Stimulated activated CD8-positive, alpha-beta memory T cell treated with anti-CD3 and anti-CD28 coated beads, Interleukin-12 subunit alpha, Interleukin-12 subunit beta, amount 100 ng/mL, for 24 hours (primary cell): ENCODE measurements at regions not wholly inside any gene's neighbourhood (a gene's known extent, or its start where the extent isn't known, plus 50 kb on each side); places are given as distances from the start of the nearest gene placed in this dataset.
"Not testable (repeated sequence)": the region's sequence is repeated elsewhere in the genome, so short reads cannot be mapped to it uniquely, and the experiment has no call there.

ENCODE experiments used
- DNase-seq: peaks from one replicate; pipeline ENCODE4 v3.0.0-alpha.2; 2020; ENCODE audit errors: extremely low read depth

- no peak for DNase-seq
Measured at GRCh38 chr6:141251286-141251685, 881.4 kb upstream of the GJE1 start.

- no peak for DNase-seq
Measured at GRCh38 chr6:141248021-141248799, 884.5 kb upstream of the GJE1 start.

GRCh38 chr6:141244366-141244765 is 888.4 kb upstream of the GJE1 start:
- no peak for DNase-seq

- DNase-seq: no peak
Measured at GRCh38 chr6:141242957-141243356, 889.8 kb upstream of the GJE1 start.

- DNase-seq: no peak
Measured at GRCh38 chr6:141229296-141229695, 903.4 kb upstream of the GJE1 start.

- no peak for DNase-seq
Measured at GRCh38 chr6:141218583-141218982, 914.1 kb upstream of the GJE1 start.

GRCh38 chr6:141216726-141217125 is 916.0 kb upstream of the GJE1 start:
- no peak for DNase-seq

- DNase-seq: no peak
Measured at GRCh38 chr6:141212296-141212695, 920.4 kb upstream of the GJE1 start.

GRCh38 chr6:141211845-141212244 is 920.9 kb upstream of the GJE1 start:
- no peak for DNase-seq

GRCh38 chr6:141210901-141211300 is 921.8 kb upstream of the GJE1 start:
- DNase-seq: no peak

GRCh38 chr6:141209890-141210289 is 922.8 kb upstream of the GJE1 start:
- DNase-seq: no peak

GRCh38 chr6:141208101-141208500 is 924.6 kb upstream of the GJE1 start:
- DNase-seq: no peak

GRCh38 chr6:141203902-141204575 is 928.7 kb upstream of the GJE1 start:
- DNase-seq: no peak

- no peak for DNase-seq
Measured at GRCh38 chr6:141202626-141203025, 930.1 kb upstream of the GJE1 start.

- DNase-seq: no peak
Measured at GRCh38 chr6:141199074-141199473, 933.7 kb upstream of the GJE1 start.

GRCh38 chr6:141195251-141195832 is 937.4 kb upstream of the GJE1 start:
- no peak for DNase-seq

GRCh38 chr6:141183368-141183767 is 949.4 kb upstream of the GJE1 start:
- no peak for DNase-seq

GRCh38 chr6:141175458-141175857 is 957.3 kb upstream of the GJE1 start:
- DNase-seq: not testable (repeated sequence)

GRCh38 chr6:141174932-141175331 is 957.8 kb upstream of the GJE1 start:
- DNase-seq: no peak

GRCh38 chr6:141173529-141173928 is 959.2 kb upstream of the GJE1 start:
- no peak for DNase-seq

- DNase-seq: no peak
Measured at GRCh38 chr6:141169419-141169818, 963.3 kb upstream of the GJE1 start.

- no peak for DNase-seq
Measured at GRCh38 chr6:141167945-141168344, 964.8 kb upstream of the GJE1 start.
